ENCODE measurements at regions not wholly inside any gene's neighbourhood (a gene's known extent, or its start where the extent isn't known, plus 50 kb on each side); places are given as distances from the start of the nearest gene placed in this dataset.

- peak; percentile 44 for TF ChIP-seq CTCF (IDR thresholded peaks at IDR 0.05)
- Mint-ChIP-seq H3K4me1 (ENCODE audit: low read depth) (peaks cover 6% of the 10 kb centered on the region), H3K36me3 (ENCODE audit: low read depth) (no peaks in the 10 kb centered on the region), H3K9me3 (no peaks in the 10 kb centered on the region), H3K4me3 (no peak overlapping the region), H3K27ac (no peak overlapping the region), H3K27me3 (ENCODE audit: insufficient read depth) (peaks cover 1% of the 10 kb centered on the region; the same call in 1 of the 2 replicates)
- no peak for DNase-seq
Measured at GRCh38 chr13:33373624-33374023, 88.1 kb upstream of the STARD13 start.

DNA sequence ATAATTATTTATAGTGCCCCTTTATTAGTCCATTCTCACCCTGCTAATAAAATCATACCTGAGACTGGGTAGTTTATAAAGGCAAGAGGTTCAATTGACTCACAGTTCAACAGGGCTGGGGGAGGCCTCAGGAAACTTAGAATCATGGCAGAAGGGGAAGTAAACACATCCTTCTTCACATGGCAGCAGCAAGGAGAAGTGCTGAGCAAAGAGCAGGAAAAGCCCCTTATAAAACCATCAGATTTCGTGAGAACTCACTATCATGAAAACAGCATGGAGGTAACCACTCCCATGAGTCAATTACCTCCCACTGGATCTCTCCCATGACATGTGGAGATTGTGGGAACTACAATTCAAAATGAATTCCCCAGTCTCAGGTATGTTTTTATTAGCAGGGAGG, 89.9 kb upstream of the STARD13 start:
- no peaks in the 10 kb centered on the region for H3K36me3 Mint-ChIP-seq (ENCODE audit: low read depth)
- no peak for DNase-seq
- peaks cover 6% of the 10 kb centered on the region for H3K4me1 Mint-ChIP-seq (ENCODE audit: low read depth)
- 0 out of 2 replicates have a peak, but pooled peaks have one; percentile 11 for TF ChIP-seq CTCF (IDR thresholded peaks at IDR 0.05)
- H3K27ac Mint-ChIP-seq = no peak overlapping the region
- peaks cover 1% of the 10 kb centered on the region; the same call in 1 of the 2 replicates for H3K27me3 Mint-ChIP-seq (ENCODE audit: insufficient read depth)
- H3K9me3 Mint-ChIP-seq = no peaks in the 10 kb centered on the region
- H3K4me3 Mint-ChIP-seq = no peak overlapping the region

DNA sequence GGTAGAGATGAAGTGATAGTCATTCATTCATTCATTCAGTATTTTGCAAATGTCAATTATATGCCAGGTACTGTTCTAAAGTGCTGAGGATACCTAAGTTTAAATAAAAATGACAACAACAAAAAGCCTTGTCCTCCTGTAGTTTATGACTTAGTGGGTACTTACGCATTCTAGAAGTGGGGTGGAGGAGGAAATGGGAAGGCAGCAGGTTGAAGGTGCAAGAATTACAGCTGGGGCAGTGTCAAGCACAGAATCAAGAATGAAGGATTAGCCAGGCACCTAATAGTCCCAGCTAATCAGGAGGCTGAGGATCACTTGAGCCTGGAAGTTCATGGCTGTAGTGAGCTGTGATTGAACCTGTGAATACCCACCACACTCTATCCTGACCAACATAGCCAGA, 90.7 kb upstream of the STARD13 start:
- no peak for TF ChIP-seq CTCF (IDR thresholded peaks at IDR 0.05)
- Mint-ChIP-seq H3K27ac (no peak overlapping the region), H3K4me3 (no peak overlapping the region), H3K4me1 (ENCODE audit: low read depth) (peaks cover 6% of the 10 kb centered on the region), H3K36me3 (ENCODE audit: low read depth) (no peaks in the 10 kb centered on the region), H3K27me3 (ENCODE audit: insufficient read depth) (peaks cover 1% of the 10 kb centered on the region; the same call in 1 of the 2 replicates), H3K9me3 (no peaks in the 10 kb centered on the region)
- DNase-seq = no peak

- Mint-ChIP-seq H3K4me1 (ENCODE audit: low read depth) (no peaks in the 10 kb centered on the region), H3K9me3 (no peaks in the 10 kb centered on the region), H3K4me3 (no peak overlapping the region), H3K36me3 (ENCODE audit: low read depth) (no peaks in the 10 kb centered on the region), H3K27ac (no peak overlapping the region), H3K27me3 (ENCODE audit: insufficient read depth) (peaks cover 1% of the 10 kb centered on the region; the same call in 1 of the 2 replicates)
- TF ChIP-seq CTCF (IDR thresholded peaks at IDR 0.05) = no peak
- DNase-seq = no peak
Measured at GRCh38 chr13:33377411-33377810, 91.9 kb upstream of the STARD13 start.

GRCh38 chr13:33377825-33378224, 92.3 kb upstream of the STARD13 start:
- Mint-ChIP-seq H3K9me3 (no peaks in the 10 kb centered on the region), H3K27me3 (ENCODE audit: insufficient read depth) (peaks cover 1% of the 10 kb centered on the region; the same call in 1 of the 2 replicates), H3K4me3 (no peak overlapping the region), H3K36me3 (ENCODE audit: low read depth) (no peaks in the 10 kb centered on the region), H3K4me1 (ENCODE audit: low read depth) (no peaks in the 10 kb centered on the region), H3K27ac (no peak overlapping the region)
- DNase-seq = no peak
- no peak for TF ChIP-seq CTCF (IDR thresholded peaks at IDR 0.05)

DNA sequence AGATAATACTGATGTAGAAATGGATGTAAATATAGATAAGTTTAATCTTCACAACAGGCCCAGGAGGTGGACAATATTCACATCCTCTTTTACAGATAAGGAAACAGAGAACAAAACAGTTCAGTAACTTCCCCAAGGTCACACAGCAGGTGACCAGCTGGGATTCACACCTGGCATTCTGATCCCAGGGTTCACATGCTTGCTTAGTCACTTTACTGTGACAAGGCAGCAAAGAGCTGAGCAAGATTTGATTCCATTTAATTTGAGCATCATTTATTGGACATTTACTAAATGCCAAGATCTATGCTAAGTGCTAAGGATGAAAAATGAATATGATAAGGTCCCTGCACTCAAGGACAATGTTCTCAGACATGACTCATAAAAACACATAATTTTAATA, 94.1 kb upstream of the STARD13 start:
- Mint-ChIP-seq H3K9me3 (no peaks in the 10 kb centered on the region), H3K4me3 (no peak overlapping the region), H3K27me3 (ENCODE audit: insufficient read depth) (peaks cover 2% of the 10 kb centered on the region; the same call in 1 of the 2 replicates), H3K4me1 (ENCODE audit: low read depth) (no peaks in the 10 kb centered on the region), H3K27ac (no peak overlapping the region), H3K36me3 (ENCODE audit: low read depth) (no peaks in the 10 kb centered on the region)
- DNase-seq = no peak
- TF ChIP-seq CTCF (IDR thresholded peaks at IDR 0.05) = no peak
